Erythroblast (primary cell): ENCODE measurements at regions not wholly inside any gene's neighbourhood (a gene's known extent, or its start where the extent isn't known, plus 50 kb on each side); places are given as distances from the start of the nearest gene placed in this dataset.

Experiments
- DNase-seq, 2 experiments: peaks; one replicate each; lab custom pipeline; 2025; lab: John Stamatoyannopoulos, UW
- GATA1 ChIP-seq: IDR thresholded peaks from 2 replicates; pipeline ENCODE4 v1.6.1; 2011; ENCODE audit warnings: low read depth, mild to moderate bottlenecking, control low read depth, low read length, moderate library complexity
- POLR2A ChIP-seq: IDR thresholded peaks from 2 replicates; pipeline ENCODE4 v1.6.1; 2011; ENCODE audit warnings: mild to moderate bottlenecking, low read length

DNA sequence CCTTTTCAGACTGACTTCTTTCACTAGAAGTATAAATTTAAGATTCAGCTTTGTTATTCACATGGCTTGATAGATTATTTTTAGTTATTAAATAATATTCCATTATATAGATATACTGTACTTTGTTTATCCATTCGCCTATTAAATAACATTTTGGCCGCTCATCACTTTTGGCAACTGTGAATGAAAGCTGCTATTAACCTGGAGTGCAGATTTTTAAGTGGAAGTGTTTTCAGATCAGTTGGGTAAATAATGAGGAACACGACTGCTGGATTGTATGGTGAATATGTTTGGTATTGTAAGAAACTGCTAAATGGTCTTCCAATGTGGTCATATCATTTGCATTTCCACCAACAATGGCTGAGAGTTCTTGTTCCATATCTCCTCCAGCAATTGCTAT, 97.6 kb upstream of the ZNF804B start:
- DNase-seq: no peak
- TF ChIP-seq POLR2A (no peak), GATA1 (no peak)

DNA sequence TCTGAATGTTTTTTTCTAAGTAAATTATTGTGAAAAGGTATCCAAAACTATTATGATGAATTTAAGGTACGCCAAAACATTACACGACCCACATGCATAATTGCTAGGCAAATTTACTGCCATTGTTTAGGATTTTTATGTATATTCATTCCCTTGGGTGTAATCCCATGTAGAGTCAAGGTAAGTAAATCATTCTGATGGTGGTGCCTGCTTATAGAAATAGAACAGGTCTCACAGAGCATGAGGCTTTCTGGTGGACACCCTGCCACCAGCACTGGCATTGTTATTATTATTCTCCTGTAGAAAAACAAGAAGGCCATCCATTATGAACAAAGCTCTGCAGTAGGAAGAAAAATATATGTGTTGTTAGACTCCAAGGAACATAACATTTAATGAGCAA, 111.7 kb upstream of the ZNF804B start:
- no peak for DNase-seq
- TF ChIP-seq POLR2A (no peak), GATA1 (no peak)

- TF ChIP-seq GATA1 (no peak), POLR2A (no peak)
- no peak for DNase-seq
Observed at GRCh38 chr7:88638583-88638982, 120.9 kb upstream of the ZNF804B start.

DNA sequence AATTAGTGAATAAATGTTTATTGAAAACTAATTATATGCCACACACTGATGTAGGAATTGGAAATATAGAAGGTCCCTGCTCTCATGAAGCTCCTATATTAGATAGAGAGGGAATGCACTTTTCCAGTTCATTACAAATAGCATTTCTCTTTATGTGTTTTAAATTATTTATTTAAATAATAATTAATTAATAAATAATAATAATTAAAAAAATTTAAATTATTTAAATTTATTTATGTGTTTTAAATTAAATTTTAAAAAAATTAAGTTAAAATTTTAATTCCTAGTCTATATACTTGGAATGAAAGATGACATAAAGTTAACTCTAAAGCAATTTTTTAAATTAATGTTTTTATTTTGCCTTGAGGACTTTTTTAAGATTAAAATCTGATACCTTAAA, 121.7 kb upstream of the ZNF804B start:
- no peak for DNase-seq
- TF ChIP-seq POLR2A (no peak), GATA1 (no peak)

DNA sequence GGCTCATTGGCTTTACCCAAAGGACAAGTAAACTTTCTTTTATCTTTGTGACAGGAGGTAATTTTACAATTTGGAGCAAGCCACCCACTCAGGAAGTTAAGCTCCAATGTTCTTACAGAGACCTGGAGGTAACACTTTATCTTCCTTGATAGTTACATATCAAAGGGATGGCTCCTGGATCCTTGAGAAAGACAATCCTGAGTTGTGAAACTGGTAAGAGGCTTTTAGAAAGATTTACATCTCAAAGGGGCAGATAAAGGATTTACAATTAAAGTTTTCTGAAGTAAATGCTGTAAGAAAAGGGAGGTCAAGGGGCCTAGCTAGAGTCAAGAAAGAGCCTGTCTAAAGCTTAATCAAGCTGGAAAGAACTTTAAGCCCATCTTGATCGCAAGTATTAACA, 124.4 kb upstream of the ZNF804B start:
- TF ChIP-seq POLR2A (no peak), GATA1 (no peak)

DNA sequence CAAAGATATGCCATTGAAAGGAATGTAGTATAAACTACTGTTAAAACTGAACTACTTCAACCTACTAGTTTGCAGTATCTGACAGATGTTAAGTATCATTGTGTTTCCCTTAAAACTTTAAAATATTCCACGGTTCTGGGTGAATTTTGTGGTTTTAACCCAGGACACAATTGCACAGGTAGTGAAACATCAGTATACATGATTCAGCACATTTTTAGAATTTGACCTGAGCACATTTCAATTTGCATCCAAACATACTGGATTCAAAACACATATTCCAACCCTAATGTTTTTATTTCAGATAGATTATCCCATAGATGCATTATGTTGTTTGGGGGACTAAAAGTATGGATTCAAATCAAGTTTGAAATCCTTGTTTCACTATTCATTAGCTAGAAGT, 129.9 kb upstream of the ZNF804B start:
- TF ChIP-seq GATA1: no peak
- TF ChIP-seq POLR2A: no peak
- no peak for DNase-seq

More for the DNA sequence above, 124.4 kb upstream of the ZNF804B start:
- no peak for DNase-seq

DNA sequence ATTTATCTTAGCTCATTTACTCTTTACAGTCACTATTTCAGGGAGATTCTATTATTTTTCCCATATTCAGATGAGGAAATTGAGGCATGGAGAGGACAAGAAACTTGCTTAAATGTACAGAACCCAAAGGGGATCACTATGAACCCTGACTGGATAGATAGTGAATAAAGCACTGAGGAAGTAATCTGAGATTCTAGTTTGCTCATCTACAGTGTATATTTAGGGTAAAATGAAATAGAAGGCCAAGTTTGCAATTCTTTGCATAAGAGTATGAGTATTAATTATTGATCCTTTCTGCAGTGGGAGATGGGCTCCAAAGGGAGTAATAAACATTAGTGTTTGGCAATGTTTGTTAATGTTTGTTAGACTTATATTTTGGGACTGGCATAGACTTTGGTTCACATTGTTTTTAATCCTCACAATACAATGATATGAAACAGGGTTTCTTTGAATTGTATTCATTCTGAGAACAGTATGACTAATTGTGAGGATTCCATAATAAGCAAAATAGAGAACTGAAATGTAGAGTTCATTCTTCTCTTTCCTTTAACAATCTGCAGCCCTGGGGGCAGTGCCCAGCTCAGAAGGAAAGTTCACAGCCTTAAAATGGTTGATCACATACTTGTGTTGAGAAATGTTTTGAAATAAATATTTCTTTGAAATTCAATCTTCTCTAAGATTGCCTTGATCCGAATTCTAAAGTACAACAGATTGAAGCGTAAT, 131.0 kb upstream of the ZNF804B start:
- TF ChIP-seq GATA1 (no peak), POLR2A (no peak)
- DNase-seq: no peak

GRCh38 chr7:88617185-88617584, 142.3 kb upstream of the ZNF804B start:
- DNase-seq: no peak
- TF ChIP-seq GATA1 (no peak), POLR2A (no peak)

DNA sequence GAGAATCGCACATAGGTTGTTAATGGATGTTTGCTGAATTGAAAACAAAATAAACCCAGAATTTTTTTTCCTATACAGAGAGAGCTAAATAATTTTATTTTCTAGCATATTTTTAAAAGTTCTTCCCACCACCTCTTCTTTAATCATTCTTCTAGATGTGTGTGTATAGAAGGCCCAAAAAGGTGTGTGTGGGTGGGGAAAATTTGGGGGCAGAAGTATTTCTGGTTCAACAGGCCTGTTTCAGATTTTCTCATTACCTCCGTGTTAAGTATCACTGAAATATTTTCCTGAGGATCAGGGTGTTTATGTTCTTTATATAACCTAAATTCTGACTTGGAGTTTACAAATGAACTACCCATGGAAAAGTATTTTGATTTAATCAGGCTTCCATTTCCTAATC, 144.2 kb upstream of the ZNF804B start:
- TF ChIP-seq POLR2A (no peak), GATA1 (no peak)
- DNase-seq: no peak

DNA sequence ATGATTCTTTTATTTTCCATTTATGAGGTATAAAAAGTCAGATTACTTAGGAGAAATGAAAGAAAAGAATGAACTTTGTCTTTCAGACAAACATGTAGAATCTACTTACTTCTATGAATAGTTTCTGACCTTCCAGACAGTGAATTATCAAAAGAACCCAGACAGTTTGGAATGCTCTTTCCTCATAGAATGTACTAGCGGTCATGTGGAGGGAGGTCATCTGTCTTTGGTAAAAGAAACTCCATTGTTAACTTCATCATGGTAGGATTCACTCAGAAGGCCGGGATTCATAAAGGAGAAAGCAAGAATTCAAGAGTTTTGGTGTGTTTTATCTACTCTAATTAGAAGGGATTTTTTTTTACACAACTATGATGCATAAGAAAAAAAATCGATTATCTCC, 144.8 kb upstream of the ZNF804B start:
- DNase-seq: no peak
- TF ChIP-seq GATA1 (no peak), POLR2A (no peak)

- TF ChIP-seq POLR2A (no peak), GATA1 (no peak)
- DNase-seq: no peak
Observed at GRCh38 chr7:88610942-88611341, 148.6 kb upstream of the ZNF804B start.

- no peak for DNase-seq
Observed at GRCh38 chr7:88600695-88601094, 158.8 kb upstream of the ZNF804B start.

DNA sequence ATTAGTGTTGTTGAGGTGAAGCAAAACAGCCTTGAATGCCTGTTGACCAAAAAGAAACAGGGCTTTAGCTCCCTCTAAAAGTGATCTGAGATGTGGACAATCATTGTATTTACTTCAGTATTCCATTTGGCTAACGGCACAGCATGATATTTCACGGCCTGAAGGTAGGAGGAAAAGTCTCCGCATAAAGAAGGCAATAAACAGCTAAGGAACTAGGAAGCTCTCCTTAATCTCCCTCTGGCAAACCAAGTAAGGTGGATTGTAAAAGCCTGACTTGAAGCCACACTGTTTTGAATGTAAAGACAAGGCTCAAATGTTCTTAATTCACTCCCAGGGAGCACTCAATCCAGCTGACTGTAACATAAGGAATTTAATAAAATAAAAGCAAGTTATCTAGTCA, 160.0 kb upstream of the ZNF804B start:
- TF ChIP-seq GATA1: no peak
- no peak for TF ChIP-seq POLR2A
- no peak for DNase-seq

More at GRCh38 chr7:88600695-88601094, 158.8 kb upstream of the ZNF804B start:
- no peak for TF ChIP-seq GATA1
- no peak for TF ChIP-seq POLR2A

GRCh38 chr7:88597941-88598425, 161.5 kb upstream of the ZNF804B start:
- TF ChIP-seq POLR2A (no peak), GATA1 (no peak)
- DNase-seq: no peak

- DNase-seq: no peak
- TF ChIP-seq POLR2A: no peak
- TF ChIP-seq GATA1: no peak
Observed at GRCh38 chr7:88590963-88591362, 168.5 kb upstream of the ZNF804B start.

DNA sequence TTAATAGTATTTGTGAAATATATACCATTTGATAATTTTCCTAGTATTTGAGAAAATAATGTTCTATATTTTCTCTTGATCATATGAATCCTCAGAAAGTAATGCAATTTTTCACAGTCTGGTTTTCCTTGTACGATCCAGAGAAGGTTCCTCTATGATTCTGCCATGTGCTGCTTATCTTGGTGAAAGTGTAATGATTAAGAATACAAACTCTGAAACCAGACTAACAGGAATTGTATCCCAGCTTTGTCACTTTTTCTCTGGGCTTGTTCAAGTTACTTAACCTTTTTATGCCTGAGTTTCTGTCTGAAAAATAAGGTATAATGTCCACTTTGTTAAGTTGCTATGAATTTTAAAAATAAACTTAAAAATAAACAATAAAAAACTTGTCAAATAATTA, 169.6 kb upstream of the ZNF804B start:
- DNase-seq: no peak
- TF ChIP-seq POLR2A: no peak
- no peak for TF ChIP-seq GATA1
